GM21360 (cell line): ENCODE measurements at regions not wholly inside any gene's neighbourhood (a gene's known extent, or its start where the extent isn't known, plus 50 kb on each side); places are given as distances from the start of the nearest gene placed in this dataset.
"Not testable (repeated sequence)": the region's sequence is repeated elsewhere in the genome, so short reads cannot be mapped to it uniquely, and the experiment has no call there.

Experiments used
- ATAC-seq: cut with Tn5 transposase; IDR thresholded peaks from one replicate; pipeline ENCODE4 v1.9.1; 2021; ENCODE audit warnings: mild to moderate bottlenecking, moderate library complexity; ENCODE audit not compliant: unreplicated experiment

DNA sequence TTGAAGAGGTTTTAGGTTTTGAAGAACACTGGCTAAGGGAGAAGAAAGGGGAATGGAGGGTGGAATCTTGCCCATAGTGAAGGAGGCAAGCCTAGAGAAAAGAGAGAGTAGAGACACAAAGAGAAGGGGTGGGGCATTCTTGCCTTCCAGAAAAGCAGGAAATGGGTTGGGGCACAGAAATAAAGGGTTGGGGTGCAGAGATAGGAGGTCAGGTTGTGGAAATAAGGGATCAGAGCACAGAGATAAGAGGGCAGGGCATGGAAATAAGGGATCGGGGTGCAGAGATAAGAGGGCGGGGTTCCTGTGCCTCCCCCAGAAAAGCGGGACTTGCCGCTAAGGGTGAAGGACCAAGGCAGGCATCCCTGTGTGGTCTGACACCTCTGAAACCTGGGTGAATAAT lies 69.9 kb downstream of the ALG1L2 start:
- ATAC-seq: not testable (repeated sequence)

DNA sequence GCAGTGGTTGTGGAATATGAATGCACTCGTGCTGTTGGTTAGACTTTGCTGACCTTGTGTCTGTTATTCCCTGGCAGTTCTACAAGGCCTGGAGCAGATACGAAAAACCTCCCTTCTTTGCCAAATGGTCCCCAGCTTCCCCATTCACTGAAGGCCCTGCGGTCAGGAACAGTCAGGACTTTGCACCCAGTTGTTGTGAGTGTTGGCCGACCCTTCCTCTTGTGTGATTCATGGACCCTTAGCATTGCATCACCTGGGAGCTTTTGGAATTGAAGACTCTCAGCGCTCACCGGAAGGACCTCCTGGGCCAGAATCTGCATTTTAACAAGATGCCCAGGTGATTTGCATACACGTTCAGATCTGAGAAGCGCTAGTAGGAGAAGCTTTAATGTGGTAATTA lies 71.6 kb downstream of the ALG1L2 start:
- not testable (repeated sequence) for ATAC-seq

DNA sequence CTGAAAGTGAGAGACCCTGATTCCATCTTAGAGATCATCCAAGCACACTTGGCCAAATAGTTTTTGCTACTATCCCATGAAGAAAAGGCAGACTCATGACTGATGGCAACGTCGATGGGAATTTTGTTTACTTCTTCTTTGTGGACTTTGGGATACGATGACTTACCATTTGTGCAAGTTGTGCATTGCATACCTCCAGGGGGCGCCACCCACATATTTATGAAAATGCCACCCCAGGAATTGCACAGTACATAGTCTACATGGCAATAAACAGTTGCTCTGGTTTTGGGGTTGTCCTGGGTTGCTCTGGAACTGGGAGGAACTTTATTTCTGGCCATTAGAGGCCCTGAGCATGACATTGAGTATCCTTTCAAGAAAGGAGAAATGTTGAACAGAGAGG lies 73.8 kb downstream of the ALG1L2 start:
- not testable (repeated sequence) for ATAC-seq

DNA sequence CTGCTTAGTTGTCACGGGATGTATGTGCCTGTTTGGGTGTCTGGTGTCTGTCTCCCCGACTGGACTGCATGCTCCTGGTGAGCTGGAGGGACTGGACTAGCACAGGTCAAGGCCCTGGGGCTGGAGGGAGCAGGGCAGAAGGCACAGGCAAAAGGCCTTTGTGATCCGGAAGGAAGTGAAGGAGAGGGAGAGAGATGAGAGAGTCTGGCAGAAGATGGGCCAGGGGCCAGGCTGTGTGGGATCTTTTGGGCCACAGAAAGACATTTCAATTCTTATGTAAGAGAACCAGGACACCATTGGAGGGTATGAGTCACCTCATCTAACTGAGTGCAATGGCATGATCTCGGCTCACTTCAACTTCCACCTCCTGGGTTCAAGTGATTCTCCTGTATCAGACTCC lies 85.2 kb downstream of the ALG1L2 start:
- not testable (repeated sequence) for ATAC-seq

DNA sequence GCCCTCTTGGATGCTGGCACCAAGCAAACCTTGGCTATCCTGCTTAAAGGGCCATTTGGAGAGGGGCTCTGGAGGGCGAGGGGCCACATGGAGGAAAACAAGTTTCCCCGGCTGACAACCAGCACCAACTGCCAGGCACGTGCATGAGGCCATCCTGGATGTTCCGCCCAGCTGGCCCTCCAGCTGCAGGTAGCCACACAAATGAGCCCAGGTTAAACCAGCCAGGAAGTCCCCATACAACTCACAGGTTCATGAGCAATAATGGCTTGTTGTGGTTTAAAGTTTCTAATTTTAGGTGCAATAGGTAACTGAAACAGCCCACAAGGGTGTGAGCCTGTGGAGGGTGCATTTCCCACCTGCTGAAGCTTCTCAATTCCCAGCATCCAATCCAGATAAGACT lies 93.6 kb downstream of the ALG1L2 start:
- not testable (repeated sequence) for ATAC-seq

DNA sequence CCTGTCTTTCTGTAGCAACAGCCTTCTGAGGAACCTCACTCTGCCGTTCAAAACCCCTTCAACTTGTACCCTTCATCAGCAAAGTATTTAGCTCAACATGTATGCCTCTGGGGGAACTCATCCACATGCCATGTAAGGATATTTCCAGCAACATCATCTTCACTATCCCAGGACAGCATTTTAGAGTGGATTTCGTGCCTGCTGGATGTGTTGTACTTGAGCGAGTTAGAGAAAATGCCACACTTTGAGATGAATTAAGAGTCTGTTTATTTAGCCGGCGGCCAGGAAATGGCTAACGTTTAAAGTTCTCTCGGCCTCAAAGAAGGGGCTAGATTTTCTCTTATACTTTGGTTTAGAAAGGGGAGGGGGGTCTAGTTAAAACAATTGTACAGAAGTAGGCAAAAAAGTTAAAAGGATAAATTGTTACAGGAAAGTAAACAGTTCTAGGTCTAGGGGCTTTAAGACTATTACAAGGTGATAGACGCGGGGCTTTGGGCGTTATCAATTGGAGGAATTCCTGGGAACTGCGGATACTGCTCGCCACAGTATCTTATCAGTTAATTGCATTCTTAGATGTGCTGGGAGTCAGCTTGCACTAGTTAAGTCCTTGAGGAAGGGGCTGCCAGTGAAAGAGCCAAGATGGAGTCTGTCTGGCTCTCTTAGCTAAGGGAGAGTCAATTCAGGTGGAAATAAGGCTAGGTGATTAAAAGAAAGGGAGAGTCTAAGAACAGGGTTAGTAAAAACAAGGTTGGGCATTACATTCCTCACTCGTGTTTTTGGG lies 95.0 kb downstream of the ALG1L2 start:
- ATAC-seq: not testable (repeated sequence)

DNA sequence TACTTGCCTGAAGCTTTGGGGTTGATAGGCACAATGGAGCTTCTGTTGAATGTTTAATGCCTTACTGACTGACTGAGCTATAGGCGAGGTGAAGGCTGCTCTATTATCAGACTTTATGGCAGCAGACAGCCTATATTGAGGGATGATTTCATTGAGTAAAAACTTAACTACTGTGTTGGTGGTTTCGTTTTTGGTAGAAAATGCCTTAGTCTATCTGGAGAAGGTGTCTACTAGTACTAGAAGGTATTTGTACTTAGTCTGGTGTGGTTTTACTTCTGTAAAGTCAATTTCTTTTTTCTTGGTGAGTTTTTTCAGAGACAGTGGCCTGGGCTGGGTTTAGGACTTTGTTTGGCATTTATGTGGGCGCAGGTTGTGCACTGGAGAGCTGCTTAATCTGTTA lies 97.2 kb downstream of the ALG1L2 start:
- ATAC-seq: not testable (repeated sequence)

DNA sequence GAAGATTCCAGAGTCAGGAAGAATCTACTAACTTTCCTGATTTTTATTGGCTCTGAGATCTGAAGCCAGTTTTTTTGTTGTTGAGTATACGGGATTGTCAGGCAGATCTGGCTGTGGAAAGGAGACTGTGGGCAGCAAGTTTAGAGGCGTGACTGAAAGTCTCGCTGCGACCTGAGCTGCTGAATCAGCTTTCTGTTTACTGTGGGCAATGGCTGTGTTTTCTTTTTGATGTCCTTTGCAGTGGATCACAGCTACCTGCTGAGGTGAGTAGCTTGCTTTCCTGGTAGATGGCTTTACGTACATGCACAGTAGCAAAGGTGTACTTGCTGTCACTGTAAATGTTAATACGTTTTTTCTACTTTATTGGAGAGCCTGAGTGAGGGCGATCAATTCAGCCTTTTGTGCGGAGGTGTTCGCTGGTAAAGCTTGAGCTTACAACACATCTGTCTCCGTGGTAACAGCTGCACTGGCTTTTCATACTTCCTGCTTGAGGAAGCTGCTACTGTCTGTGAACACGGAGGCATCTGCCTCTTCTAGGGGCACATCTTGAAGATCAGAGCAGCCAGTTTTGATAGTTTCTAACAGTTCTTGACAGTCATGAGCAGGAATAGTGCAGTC lies 97.8 kb downstream of the ALG1L2 start:
- ATAC-seq: not testable (repeated sequence)

DNA sequence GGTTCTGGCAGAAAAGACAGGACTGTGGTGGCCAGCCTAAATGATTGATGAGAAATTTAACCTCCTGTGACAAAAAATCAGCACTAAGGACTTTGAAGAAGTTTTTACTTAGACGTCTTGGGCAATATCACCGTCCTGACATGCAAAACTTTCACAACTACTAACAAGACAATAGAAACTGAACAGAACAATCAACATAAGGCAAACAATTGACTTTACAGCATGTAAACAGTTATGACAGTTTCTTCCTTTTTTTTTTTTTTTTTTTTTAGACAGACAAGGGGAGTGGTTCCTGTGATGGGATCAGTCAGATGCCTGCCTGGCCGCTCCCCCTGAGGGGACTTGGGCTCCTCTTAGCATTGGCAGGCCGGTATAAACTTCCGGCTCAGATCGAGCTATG lies 100.8 kb downstream of the ALG1L2 start:
- not testable (repeated sequence) for ATAC-seq

DNA sequence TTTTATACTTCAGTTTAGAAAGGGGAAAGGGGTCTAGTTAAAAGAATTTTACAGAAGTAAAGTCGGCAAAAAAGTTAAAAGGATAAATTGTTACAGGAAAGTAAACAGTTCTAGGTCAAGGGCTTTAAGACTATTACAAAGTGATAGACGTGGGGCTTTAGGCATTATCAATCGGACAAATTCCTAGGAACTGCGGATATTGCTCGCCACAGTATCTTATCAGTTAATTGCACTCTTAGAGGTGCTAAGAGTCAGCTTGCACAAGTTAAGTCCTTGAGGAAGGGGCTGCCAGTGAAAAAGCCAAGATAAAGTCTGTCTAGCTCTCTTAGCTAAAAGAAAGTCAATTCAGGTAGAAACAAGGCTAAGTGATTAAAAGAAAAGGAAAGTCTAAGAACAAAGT lies 102.1 kb downstream of the ALG1L2 start:
- ATAC-seq: not testable (repeated sequence)

DNA sequence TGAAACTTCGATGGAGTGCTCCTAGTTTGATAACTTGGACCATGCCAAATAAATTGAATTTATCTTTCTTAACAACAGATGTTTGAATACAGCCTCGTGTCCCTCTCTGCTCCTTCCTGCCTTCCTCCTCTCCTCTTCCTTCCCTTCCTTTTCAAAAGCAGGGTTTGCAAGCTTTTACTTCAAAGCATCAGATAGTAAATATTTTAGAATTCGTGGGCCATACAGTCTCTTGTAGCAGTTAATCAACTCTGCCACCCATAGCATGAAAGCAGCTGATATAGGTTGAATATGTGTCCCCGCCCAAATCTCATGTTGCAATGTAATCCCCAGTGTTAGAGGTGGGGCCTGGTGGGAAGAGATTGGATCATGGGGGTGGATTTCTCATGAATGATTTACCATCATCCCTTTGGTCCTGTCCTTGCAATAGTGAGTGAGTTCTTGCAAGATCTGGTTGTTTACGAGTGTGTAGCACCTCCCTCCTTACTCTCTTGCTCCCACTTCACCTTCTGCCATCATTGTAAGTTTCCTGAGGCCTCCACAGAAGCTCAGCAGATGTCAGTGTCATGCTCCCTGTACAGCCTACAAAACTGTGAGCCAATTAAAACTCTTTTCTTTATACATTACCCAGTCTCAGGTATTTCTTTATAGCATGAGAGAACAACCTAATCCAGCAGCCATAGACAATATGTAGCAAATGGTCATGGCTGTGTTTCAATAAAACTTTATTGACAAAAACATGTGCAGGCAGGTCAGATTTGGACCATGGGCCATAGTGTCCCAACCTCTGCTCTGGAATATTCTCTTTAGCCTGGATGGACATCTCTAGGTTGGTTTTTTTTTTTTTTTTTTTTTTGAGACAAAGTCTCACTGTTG lies 102.8 kb downstream of the ALG1L2 start:
- not testable (repeated sequence) for ATAC-seq

DNA sequence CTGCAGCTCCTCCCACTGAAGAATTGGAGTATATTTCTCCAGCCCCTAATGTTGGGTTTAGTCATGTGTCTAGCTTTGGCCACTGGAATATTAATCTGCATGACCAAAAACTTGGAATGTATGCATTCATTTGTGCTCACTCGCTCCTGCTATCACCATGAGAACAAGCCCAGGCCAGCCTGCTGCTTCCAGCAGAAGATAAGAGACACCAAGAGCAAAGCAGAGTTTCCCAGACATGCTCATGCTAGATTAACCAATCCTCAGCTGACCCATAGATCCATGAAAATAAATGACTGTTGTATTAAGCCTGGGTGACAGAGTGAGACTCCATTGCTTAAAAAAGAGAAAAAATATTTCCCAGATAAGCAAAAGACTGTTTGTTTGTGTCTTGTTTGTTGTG lies 119.6 kb downstream of the ALG1L2 start:
- ATAC-seq: not testable (repeated sequence)

DNA sequence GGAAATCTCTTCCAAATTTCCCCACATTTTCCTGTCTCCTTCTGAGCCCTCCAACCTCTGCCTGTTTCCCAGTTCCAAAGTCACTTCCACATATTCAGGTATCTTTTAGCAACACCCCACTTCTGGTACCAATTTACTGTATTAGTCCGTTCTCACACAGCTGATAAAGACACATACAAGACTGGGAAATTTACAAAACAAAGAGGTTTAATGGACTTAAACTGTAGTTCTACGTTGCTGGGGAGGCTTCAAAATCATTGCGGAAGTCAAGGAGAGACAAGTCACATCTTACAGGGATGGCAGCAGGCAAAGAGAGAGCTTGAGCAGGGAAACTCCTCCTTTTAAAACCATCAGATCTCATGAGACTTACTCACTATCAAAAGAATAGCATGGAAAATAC lies 122.0 kb downstream of the ALG1L2 start:
- ATAC-seq: not testable (repeated sequence)

DNA sequence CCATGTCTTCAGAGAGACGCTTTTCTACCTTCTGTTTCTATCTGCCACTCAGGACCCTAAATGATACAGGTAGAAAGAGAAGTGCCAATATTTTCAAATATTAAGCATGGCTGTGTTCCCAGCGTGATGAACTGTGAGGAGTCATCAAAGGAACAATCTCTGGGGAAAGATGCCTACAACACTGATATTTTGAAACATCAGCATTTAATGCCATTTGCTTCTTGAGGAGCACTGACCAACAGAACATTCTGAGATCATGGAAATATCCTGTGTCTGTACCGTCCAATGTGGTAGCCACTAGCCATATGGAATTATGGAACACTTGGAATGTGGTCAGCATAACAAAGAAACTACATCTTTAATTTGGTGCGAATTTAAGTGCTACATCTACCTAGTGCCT lies 117.9 kb upstream of the COL6A5 start:
- no peak for ATAC-seq

DNA sequence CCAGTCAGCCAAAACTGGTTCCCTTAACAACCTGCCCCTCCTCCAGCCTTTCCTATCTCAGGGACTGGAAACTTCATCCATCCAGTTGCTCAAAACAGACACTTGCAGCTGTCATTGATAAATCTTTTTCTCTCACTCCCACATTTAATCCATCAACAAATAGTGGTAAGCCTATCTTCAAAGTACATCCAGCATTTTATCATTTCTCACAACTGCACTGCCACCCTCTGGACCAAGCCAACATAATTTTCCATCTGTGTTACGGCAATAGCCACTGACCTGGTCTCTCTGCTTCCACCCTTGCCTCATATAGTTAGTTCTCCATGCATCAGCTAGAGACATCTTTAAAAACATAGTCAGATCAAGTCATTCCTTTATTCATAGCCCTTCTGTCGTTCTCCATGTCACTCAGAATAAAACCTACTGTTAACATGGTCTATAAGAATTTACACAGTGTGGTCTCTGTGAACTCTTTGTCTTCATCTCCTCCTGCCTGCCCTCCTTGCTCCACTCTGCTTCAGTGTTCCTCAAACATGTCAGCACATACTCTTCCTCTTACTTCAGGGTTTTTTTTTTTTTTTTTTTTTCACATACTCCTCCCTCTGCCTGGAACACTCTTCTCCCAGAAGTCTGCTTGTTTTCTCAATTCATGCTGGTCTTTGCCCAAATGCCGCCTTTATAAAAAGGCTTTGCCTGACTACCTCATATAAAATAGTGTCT lies 102.5 kb upstream of the COL6A5 start:
- no peak for ATAC-seq

DNA sequence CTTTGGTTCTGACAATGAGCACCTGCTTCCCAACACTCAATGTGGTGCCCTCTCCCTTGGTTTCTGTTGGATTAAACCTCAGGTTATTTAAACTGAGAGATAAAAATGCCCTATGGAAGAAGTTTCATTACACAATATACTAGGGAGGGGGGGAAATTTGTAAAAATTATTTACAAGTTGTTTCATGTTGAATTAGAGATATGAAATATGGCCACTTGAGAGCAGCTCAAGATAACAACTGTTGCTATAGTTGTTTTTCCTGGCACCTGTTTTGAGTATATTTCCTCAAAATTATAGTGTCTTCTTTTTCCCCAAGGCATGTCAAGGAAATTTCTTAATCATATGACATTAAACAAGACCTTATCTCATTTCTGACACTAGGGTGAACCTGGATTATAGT lies 101.7 kb upstream of the COL6A5 start:
- no peak for ATAC-seq

DNA sequence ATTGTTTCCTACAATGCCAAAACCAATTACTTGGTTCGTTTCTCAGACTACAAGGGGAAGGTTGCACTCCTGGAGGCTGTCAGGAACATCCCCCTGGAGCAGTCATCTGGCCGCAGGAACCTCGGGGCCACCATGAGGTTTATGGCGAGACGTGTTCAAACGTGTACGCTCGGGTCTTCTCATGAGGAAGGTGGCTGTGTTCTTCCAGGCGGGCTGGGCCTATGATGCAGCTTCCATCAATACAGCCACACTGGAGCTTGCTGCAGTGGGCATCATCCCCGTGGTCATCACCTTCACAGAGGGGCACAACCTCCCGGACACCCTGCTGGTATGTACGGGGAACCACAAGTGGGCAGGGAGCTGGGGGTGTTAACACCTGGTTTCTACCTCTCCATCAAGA lies 94.5 kb upstream of the COL6A5 start:
- ATAC-seq: no peak

DNA sequence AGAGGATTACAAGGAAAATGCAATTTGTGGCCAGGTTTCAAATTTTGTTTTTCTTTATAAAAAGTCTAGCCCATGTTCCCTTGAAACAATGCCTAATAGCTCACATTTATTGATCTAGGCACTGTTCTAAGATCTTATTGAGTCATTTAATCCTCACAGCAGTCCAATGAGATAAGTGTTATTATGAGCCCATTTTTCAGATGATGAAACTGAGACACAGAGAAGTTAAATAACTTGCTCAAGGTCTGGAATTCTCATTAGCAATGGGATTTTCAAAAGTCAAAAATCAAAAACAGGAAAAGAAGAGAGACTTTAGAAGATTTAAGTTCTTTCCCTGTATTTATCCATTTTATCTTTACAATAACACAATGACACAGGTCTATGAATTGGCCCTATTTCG lies 90.0 kb upstream of the COL6A5 start:
- ATAC-seq: no peak

DNA sequence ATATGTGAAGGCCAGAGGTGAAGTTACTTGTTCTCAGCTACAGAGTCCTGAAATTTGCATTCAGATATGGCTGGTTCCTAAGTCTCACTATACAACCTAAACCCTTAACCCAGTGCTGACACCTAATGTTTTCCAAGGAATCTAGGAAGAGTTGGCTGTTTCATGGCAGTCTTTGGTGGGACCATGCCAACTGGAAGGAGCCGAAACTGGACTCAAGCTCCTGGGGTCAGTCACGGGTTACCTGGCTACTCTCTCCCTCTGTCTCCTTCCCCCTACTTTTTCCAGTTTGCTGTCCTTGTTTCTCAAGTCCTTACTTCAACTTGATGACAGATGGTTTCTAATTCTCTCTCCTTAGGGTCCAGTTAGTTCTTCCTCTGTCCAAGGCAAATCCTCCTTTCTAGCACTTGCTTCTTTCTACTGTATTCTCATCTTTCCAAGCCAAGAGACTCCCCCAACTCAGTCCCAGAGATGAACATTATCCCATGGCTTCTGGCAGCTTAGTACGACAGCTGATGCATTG lies 88.6 kb upstream of the COL6A5 start:
- no peak for ATAC-seq

DNA sequence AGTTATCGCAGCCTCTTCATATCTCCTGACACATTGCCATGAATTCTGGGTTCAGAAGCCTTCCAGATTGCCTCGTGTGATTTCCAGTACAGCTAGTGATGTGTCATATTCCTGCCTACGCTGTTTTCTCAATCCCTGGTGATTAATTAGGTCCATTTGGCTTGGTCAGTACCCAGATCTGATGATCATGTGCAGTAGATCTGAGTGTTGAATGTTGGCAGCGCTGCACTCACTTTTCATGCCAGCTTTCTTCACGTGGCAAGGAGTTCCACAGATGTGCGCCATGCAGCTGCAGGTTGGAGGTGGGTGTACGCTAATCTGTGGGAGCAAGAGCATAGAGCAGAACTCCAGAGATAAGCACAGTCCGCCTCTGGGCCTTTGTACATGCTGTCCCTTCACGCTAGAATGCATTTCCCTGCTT lies 86.9 kb upstream of the COL6A5 start:
- ATAC-seq: no peak
